NCI-H446 treated with DMSO at 0.1 percent for 48 hours (cell line): ENCODE measurements at regions not wholly inside any gene's neighbourhood (a gene's known extent, or its start where the extent isn't known, plus 50 kb on each side); places are given as distances from the start of the nearest gene placed in this dataset.

Source experiments
- DNase-seq: peaks from one replicate; lab custom pipeline; 2025; lab: John Stamatoyannopoulos, UW

GRCh38 chr6:66796987-66797386 is 1090.0 kb upstream of the EYS start:
- DNase-seq, result no peak

GRCh38 chr6:66788579-66788978 is 1081.6 kb upstream of the EYS start:
- no peak for DNase-seq

- DNase-seq, result peak; percentile 1
Observed at GRCh38 chr6:66772800-66773199, 1065.8 kb upstream of the EYS start.

- DNase-seq, result no peak
Observed at GRCh38 chr6:66771626-66772025, 1064.6 kb upstream of the EYS start.

- no peak for DNase-seq
Observed at GRCh38 chr6:66751630-66752029, 1044.6 kb upstream of the EYS start.

- no peak for DNase-seq
Observed at GRCh38 chr6:66740346-66740745, 1033.3 kb upstream of the EYS start.

- DNase-seq, result no peak
Observed at GRCh38 chr6:66735106-66735890, 1028.3 kb upstream of the EYS start.

GRCh38 chr6:66731310-66731709 is 1024.3 kb upstream of the EYS start:
- DNase-seq, result no peak

- no peak for DNase-seq
Observed at GRCh38 chr6:66725670-66726069, 1018.6 kb upstream of the EYS start.

- DNase-seq, result no peak
Observed at GRCh38 chr6:66717801-66718200, 1010.8 kb upstream of the EYS start.

- no peak for DNase-seq
Observed at GRCh38 chr6:66699385-66699784, 992.4 kb upstream of the EYS start.

- DNase-seq, result no peak
Observed at GRCh38 chr6:66689608-66690007, 982.6 kb upstream of the EYS start.

- DNase-seq, result no peak
Observed at GRCh38 chr6:66687611-66688140, 980.6 kb upstream of the EYS start.

GRCh38 chr6:66675906-66676305 is 968.9 kb upstream of the EYS start:
- no peak for DNase-seq

- no peak for DNase-seq
Observed at GRCh38 chr6:66664112-66664511, 957.1 kb upstream of the EYS start.

- no peak for DNase-seq
Observed at GRCh38 chr6:66662721-66663507, 955.9 kb upstream of the EYS start.

GRCh38 chr6:66662196-66662595 is 955.2 kb upstream of the EYS start:
- no peak for DNase-seq

GRCh38 chr6:66655420-66655819 is 948.4 kb upstream of the EYS start:
- DNase-seq, result no peak

- DNase-seq, result no peak
Observed at GRCh38 chr6:66638518-66638917, 931.5 kb upstream of the EYS start.

- no peak for DNase-seq
Observed at GRCh38 chr6:66638099-66638498, 931.1 kb upstream of the EYS start.

- DNase-seq, result no peak
Observed at GRCh38 chr6:66628917-66629316, 921.9 kb upstream of the EYS start.

GRCh38 chr6:66623050-66623449 is 916.0 kb upstream of the EYS start:
- DNase-seq, result no peak

- DNase-seq, result no peak
Observed at GRCh38 chr6:66605971-66606370, 898.9 kb upstream of the EYS start.
